ENCODE measurements at regions not wholly inside any gene's neighbourhood (a gene's known extent, or its start where the extent isn't known, plus 50 kb on each side); places are given as distances from the start of the nearest gene placed in this dataset.

DNA sequence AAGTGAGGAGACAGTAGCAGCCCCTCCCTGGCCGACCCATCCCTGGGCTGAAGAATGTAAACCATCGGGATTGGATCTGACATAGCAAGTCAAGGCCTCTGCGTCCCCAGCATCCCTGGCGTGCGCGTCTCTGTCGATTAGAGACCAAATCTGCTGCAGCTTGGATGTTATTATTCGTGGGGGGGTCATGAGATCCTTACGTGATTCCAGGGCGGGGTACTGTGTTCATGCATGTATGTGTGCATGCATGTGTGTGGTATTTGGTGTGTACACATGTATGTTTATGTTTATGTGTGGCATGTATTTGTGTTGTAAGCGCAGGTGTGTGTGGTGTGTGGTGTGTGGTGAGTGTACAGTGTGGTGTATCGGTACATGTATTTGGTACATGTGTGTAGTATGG, 741.8 kb upstream of the SALL3 start:
- ChIA-PET CTCF (no interaction called here), POLR2A (no interaction called here)
- Histone ChIP-seq H3K36me3 (ENCODE audit: control insufficient read depth in 2 of 3, insufficient read depth in 3 of 3, low read length in 3 of 3) (no peaks in the 10 kb centered on the region), H3K4me1 (ENCODE audit: control insufficient read depth in 2 of 2, insufficient read depth in 2 of 2, low read length in 2 of 2) (no peaks in the 10 kb centered on the region), H3K9me3 (ENCODE audit: control insufficient read depth in 2 of 3, low read length in 3 of 3) (no peaks in the 10 kb centered on the region), H3K27me3 (ENCODE audit: control insufficient read depth in 2 of 2, insufficient read depth in 2 of 2, low read length in 2 of 2) (no peaks in the 10 kb centered on the region), H3K27ac (ENCODE audit: low read depth, low read length) (no peak overlapping the region), H3K4me3 (ENCODE audit: low read length) (no peak overlapping the region)
- no peak overlapping the region for H3K4me3 Mint-ChIP-seq
- ATAC-seq = no peak
- peaks cover 0 to 4% (median 0%) of the 10 kb centered on the region in 5 donors for H3K36me3 Mint-ChIP-seq
- no peak for DNase-seq
- H3K9me3 Mint-ChIP-seq = peaks cover 0 to 7% (median 2%) of the 10 kb centered on the region in 11 donors
- no peak overlapping the region for H3K27ac Mint-ChIP-seq
- intact Hi-C loops (cut with micrococcal nuclease) = no loop called here
- H3K27me3 Mint-ChIP-seq = peaks cover 0 to 23% (median 4%) of the 10 kb centered on the region in 5 donors
- no peaks in the 10 kb centered on the region for H3K4me1 Mint-ChIP-seq

DNA sequence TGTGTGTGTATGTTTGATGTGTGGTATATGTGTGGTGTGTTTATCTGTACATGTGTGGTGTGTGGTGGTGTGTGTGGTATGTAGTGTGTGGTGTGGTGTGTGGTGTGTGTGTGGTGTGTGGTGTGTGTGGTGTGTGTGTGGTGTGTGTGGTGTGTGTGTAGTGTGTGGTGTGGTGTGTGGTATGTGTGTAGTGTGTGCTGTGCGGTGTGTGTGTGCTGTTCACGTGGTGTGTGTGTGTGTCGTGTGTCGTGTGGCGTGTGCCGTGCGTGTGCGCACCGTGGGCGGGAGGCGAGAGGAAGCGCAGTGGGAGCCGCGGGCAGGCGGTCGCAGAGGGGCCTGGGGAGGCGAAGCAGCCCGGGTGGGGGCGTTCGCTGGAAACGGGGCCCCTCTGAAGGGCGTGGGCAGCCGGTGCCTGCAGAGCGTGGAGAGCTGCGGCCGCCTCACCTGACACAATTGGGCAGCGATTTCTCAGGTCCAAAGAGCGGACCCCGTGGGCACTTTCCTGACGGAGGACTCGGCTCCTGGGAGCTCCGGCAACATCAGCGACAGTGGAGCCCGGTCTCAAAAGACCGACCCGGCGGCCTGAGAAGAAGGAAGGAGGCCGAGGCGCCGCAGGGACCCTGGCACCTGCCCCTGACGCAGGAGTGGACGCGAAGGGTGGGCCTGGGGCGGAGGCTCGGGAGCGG, 741.1 kb upstream of the SALL3 start:
- ATAC-seq = peak; percentile 31
- H3K4me1 Mint-ChIP-seq = no peaks in the 10 kb centered on the region
- peaks cover 0 to 20% (median 0%) of the 10 kb centered on the region in 5 donors for H3K27me3 Mint-ChIP-seq

DNA sequence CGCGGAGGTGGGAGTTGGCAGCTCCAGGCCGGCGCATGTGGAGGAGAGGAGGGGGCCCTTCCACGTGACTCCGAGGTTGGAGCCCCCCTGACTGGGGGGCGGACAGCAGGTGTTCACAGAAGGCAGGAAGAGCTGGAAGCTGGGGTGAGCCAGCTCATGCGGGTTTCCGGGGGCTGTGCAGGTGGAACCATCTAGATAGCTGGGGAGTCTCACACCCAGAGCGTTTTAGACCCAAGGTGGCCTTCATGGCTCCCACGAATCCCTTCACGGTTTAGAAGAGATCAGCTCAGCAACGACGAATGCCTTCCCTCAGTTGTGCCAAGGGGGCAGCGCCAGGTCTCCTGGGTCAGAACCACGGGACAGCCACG, 740.5 kb upstream of the SALL3 start:
- H3K4me3 Mint-ChIP-seq = no peak overlapping the region
- Histone ChIP-seq H3K27ac (ENCODE audit: low read depth, low read length) (no peak overlapping the region), H3K27me3 (ENCODE audit: control insufficient read depth in 2 of 2, insufficient read depth in 2 of 2, low read length in 2 of 2) (no peaks in the 10 kb centered on the region), H3K9me3 (ENCODE audit: control insufficient read depth in 2 of 3, low read length in 3 of 3) (no peaks in the 10 kb centered on the region), H3K36me3 (ENCODE audit: control insufficient read depth in 2 of 3, insufficient read depth in 3 of 3, low read length in 3 of 3) (no peaks in the 10 kb centered on the region), H3K4me3 (ENCODE audit: low read length) (no peak overlapping the region), H3K4me1 (ENCODE audit: control insufficient read depth in 2 of 2, insufficient read depth in 2 of 2, low read length in 2 of 2) (no peaks in the 10 kb centered on the region)
- intact Hi-C loops (cut with micrococcal nuclease) = no loop called here
- H3K4me1 Mint-ChIP-seq = no peaks in the 10 kb centered on the region
- peaks cover 0 to 7% (median 0%) of the 10 kb centered on the region in 11 donors for H3K9me3 Mint-ChIP-seq
- H3K36me3 Mint-ChIP-seq = peaks cover 0 to 4% (median 0%) of the 10 kb centered on the region in 5 donors
- H3K27ac Mint-ChIP-seq = no peak overlapping the region
- POLR2A ChIA-PET = no interaction called here
- CTCF ChIA-PET = no interaction called here
- H3K27me3 Mint-ChIP-seq = peaks cover 0 to 15% (median 0%) of the 10 kb centered on the region in 5 donors
- DNase-seq = no peak
- ATAC-seq = no peak

More for the DNA sequence above, 741.1 kb upstream of the SALL3 start:
- intact Hi-C loops (cut with micrococcal nuclease) = no loop called here
- ChIA-PET CTCF (no interaction called here), POLR2A (no interaction called here)
- no peaks in the 10 kb centered on the region for H3K4me1 ChIP-seq (ENCODE audit: control insufficient read depth in 2 of 2, insufficient read depth in 2 of 2, low read length in 2 of 2)
- H3K27ac ChIP-seq (ENCODE audit: low read depth, low read length) = no peak overlapping the region
- H3K27me3 ChIP-seq (ENCODE audit: control insufficient read depth in 2 of 2, insufficient read depth in 2 of 2, low read length in 2 of 2) = no peaks in the 10 kb centered on the region
- Mint-ChIP-seq H3K4me3 (no peak overlapping the region), H3K36me3 (peaks cover 0 to 4% (median 0%) of the 10 kb centered on the region in 5 donors), H3K27ac (no peak overlapping the region), H3K9me3 (peaks cover 0 to 7% (median 0%) of the 10 kb centered on the region in 11 donors)
- H3K9me3 ChIP-seq (ENCODE audit: control insufficient read depth in 2 of 3, low read length in 3 of 3) = no peaks in the 10 kb centered on the region
- DNase-seq = no peak
- H3K36me3 ChIP-seq (ENCODE audit: control insufficient read depth in 2 of 3, insufficient read depth in 3 of 3, low read length in 3 of 3) = no peaks in the 10 kb centered on the region
- no peak overlapping the region for H3K4me3 ChIP-seq (ENCODE audit: low read length)

DNA sequence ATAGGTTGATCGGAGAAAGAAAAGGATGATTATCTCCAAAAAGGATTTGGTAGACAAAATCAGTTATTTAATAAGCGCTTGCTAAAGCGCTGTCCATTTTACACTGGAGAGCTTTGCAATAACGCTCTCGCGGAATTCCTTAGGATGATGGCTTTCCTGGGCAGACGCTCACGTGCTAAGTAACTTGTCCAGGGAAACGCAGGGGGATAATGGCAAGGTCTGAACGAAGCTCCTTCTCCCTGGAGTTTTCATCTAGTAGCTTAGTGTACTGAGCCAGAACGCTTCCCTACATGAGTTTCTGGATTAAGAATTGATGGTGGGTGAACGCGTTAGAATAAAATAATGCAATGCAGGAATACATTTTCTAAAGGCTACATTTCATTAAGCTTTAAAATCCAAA, 739.5 kb upstream of the SALL3 start:
- CTCF ChIA-PET = no interaction called here
- Mint-ChIP-seq H3K27me3 (peaks cover 0 to 14% (median 0%) of the 10 kb centered on the region in 5 donors), H3K9me3 (peaks cover 0 to 7% (median 0%) of the 10 kb centered on the region in 11 donors), H3K27ac (no peak overlapping the region), H3K4me1 (peaks cover 0 to 3% (median 0%) of the 10 kb centered on the region in 7 donors), H3K36me3 (peaks cover 0 to 4% (median 0%) of the 10 kb centered on the region in 5 donors), H3K4me3 (no peak overlapping the region)
- no peaks in the 10 kb centered on the region for H3K4me1 ChIP-seq (ENCODE audit: control insufficient read depth in 2 of 2, insufficient read depth in 2 of 2, low read length in 2 of 2)
- ATAC-seq (no peak), DNase-seq (no peak)
- H3K4me3 ChIP-seq (ENCODE audit: low read length) = no peak overlapping the region
- H3K36me3 ChIP-seq (ENCODE audit: control insufficient read depth in 2 of 3, insufficient read depth in 3 of 3, low read length in 3 of 3) = no peaks in the 10 kb centered on the region
- POLR2A ChIA-PET = no interaction called here
- no peak overlapping the region for H3K27ac ChIP-seq (ENCODE audit: low read depth, low read length)
- no peaks in the 10 kb centered on the region for H3K27me3 ChIP-seq (ENCODE audit: control insufficient read depth in 2 of 2, insufficient read depth in 2 of 2, low read length in 2 of 2)
- H3K9me3 ChIP-seq (ENCODE audit: control insufficient read depth in 2 of 3, low read length in 3 of 3) = no peaks in the 10 kb centered on the region
- intact Hi-C loops (cut with micrococcal nuclease) = no loop called here

DNA sequence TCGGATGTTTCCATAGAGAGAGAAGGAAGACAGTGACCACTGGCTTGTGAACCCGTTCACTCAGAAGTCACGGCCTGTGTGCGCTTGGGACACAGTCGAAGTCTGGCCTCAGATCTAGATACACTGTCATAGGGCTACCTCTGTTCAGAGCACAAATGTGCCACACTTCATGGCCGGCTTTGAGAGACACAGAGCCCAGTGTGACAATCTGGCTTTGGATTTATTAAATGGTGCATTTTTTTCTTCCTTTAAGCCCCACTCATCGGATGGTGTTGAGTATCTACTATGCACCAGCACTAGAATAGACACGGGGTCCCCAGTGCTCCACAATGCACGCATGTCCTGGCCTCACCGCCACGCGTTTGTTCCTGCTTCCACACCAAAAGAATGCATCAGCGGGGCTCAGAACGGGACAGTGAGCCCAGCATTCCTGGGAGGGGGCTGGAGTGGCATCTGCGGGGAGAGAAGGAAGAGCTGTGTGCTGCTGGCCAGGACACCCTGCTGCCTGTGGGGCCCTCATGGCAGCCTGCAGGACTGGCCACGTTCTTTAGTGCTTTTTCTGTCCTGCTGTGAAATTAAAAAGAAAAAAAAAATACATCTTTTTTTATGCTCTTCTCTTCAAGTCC, 738.9 kb upstream of the SALL3 start:
- ChIA-PET POLR2A (no interaction called here), CTCF (no interaction called here)
- DNase-seq = no peak
- no peak for ATAC-seq
- Histone ChIP-seq H3K4me3 (ENCODE audit: low read length) (no peak overlapping the region), H3K36me3 (ENCODE audit: control insufficient read depth in 2 of 3, insufficient read depth in 3 of 3, low read length in 3 of 3) (no peaks in the 10 kb centered on the region), H3K27me3 (ENCODE audit: control insufficient read depth in 2 of 2, insufficient read depth in 2 of 2, low read length in 2 of 2) (no peaks in the 10 kb centered on the region), H3K27ac (ENCODE audit: low read depth, low read length) (no peak overlapping the region), H3K4me1 (ENCODE audit: control insufficient read depth in 2 of 2, insufficient read depth in 2 of 2, low read length in 2 of 2) (no peaks in the 10 kb centered on the region), H3K9me3 (ENCODE audit: control insufficient read depth in 2 of 3, low read length in 3 of 3) (no peaks in the 10 kb centered on the region)
- H3K36me3 Mint-ChIP-seq = peaks cover 0 to 4% (median 0%) of the 10 kb centered on the region in 5 donors
- H3K9me3 Mint-ChIP-seq = peaks cover 0 to 7% (median 2%) of the 10 kb centered on the region in 11 donors
- H3K4me1 Mint-ChIP-seq = peaks cover 0 to 5% (median 0%) of the 10 kb centered on the region in 7 donors
- no peak overlapping the region for H3K27ac Mint-ChIP-seq
- H3K27me3 Mint-ChIP-seq = peaks cover 0 to 14% (median 0%) of the 10 kb centered on the region in 5 donors
- intact Hi-C loops (cut with micrococcal nuclease) = no loop called here
- no peak overlapping the region for H3K4me3 Mint-ChIP-seq

DNA sequence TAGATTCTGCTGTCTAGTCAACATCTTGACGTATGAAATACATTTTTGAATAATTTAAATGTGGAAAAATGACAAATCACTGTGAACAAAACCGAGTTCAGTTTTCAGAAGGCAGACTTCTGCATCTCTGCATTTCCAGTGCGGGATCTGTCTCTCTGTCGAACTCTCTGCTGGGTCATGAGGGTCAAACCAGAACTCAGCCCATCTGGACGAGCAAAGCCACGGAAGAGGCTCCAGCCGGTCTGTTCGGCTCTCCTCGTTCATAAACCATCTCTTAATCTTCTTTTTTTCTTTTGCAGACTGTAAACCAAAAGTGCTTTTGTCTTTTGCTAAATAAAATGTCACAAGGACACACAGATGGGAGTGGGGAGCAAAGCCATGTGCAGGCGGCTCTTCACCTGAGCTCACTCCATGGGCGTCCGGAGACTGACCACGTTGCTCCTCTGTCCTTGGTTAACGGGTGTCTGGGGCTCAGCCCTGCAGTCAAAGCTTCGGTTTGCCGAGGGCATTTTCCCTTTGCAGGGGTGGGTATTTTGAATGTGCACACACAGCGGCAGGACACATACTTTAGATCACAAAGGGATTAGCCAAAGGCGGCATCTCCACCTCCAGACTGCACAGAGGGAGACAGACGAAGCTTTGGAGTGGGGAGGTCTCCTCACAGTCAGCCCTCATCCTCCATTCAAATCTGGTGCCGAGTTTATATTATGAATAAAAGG, 737.9 kb upstream of the SALL3 start:
- no peak for DNase-seq
- intact Hi-C loops (cut with micrococcal nuclease) = no loop called here
- POLR2A ChIA-PET = no interaction called here

More for the DNA sequence above, 737.9 kb upstream of the SALL3 start:
- CTCF ChIA-PET = no interaction called here
- Mint-ChIP-seq H3K4me3 (no peak overlapping the region), H3K36me3 (peaks cover 0 to 4% (median 0%) of the 10 kb centered on the region in 5 donors), H3K4me1 (peaks cover 0 to 5% (median 0%) of the 10 kb centered on the region in 7 donors), H3K27me3 (peaks cover 0 to 22% (median 0%) of the 10 kb centered on the region in 5 donors), H3K9me3 (peaks cover 0 to 7% (median 2%) of the 10 kb centered on the region in 11 donors), H3K27ac (no peak overlapping the region)
- no peak overlapping the region for H3K27ac ChIP-seq (ENCODE audit: low read depth, low read length)
- no peaks in the 10 kb centered on the region for H3K9me3 ChIP-seq (ENCODE audit: control insufficient read depth in 2 of 3, low read length in 3 of 3)
- H3K4me1 ChIP-seq (ENCODE audit: control insufficient read depth in 2 of 2, insufficient read depth in 2 of 2, low read length in 2 of 2) = no peaks in the 10 kb centered on the region
- H3K36me3 ChIP-seq (ENCODE audit: control insufficient read depth in 2 of 3, insufficient read depth in 3 of 3, low read length in 3 of 3) = no peaks in the 10 kb centered on the region
- no peaks in the 10 kb centered on the region for H3K27me3 ChIP-seq (ENCODE audit: control insufficient read depth in 2 of 2, insufficient read depth in 2 of 2, low read length in 2 of 2)
- ATAC-seq = no peak
- no peak overlapping the region for H3K4me3 ChIP-seq (ENCODE audit: low read length)
